K562 (cell line): ENCODE measurements at regions not wholly inside any gene's neighbourhood (a gene's known extent, or its start where the extent isn't known, plus 50 kb on each side); places are given as distances from the start of the nearest gene placed in this dataset.

Experiments used
- AFF4 ChIP-seq: sonication (generic); formaldehyde crosslinking; IDR thresholded peaks from 2 replicates; pipeline ENCODE4 v1.8.0; 2023; ENCODE audit warnings: mild to moderate bottlenecking, missing genetic modification reagents
- CBX8 ChIP-seq: fragments of 200-600 bp; sonication (generic); IDR thresholded peaks from 2 replicates; pipeline ENCODE4 v1.6.1; 2012; ENCODE audit warnings: borderline replicate concordance, mixed run types, low read depth, mild to moderate bottlenecking, moderate library complexity, mixed read lengths, low read length, control low read depth, inconsistent platforms; ENCODE audit not compliant: poor library complexity, severe bottlenecking; ENCODE audit errors: extremely low read depth
- CC2D1A ChIP-seq: fragments of 450-650 bp; IDR thresholded peaks from 2 replicates; pipeline ENCODE4 v1.6.1; 2017; ENCODE audit warnings: mild to moderate bottlenecking
- CREM ChIP-seq: IDR thresholded peaks from 2 replicates; pipeline ENCODE4 v1.6.1; 2014; ENCODE audit warnings: antibody characterized with exemption, low read depth
- CTCF ChIP-seq, 3 experiments: IDR thresholded peaks in 2 of 3; conservative IDR thresholded peaks in 1 of 3; 2 replicates each; pipeline ENCODE4 v1.5.1; 2011 to 2012; ENCODE audit warnings: low read length in 3 of 3, mild to moderate bottlenecking in 3 of 3, control low read depth in 2 of 3, improper control_type of control experiment in 1 of 3, inconsistent platforms in 1 of 3, low read depth in 1 of 3, mixed read lengths in 1 of 3, moderate library complexity in 1 of 3; ENCODE audit not compliant: insufficient read depth in 2 of 3
- E2F4 ChIP-seq: sonication (generic); formaldehyde crosslinking; IDR thresholded peaks from 2 replicates; pipeline ENCODE4 v1.8.0; 2022; ENCODE audit warnings: mild to moderate bottlenecking, low read depth, missing genetic modification reagents
- FOXA3 ChIP-seq, 2 experiments: fragments of 450-650 bp in 1 of 2; sonication (generic) in 1 of 2; formaldehyde crosslinking; IDR thresholded peaks in 1 of 2; conservative IDR thresholded peaks in 1 of 2; 2 replicates each; pipeline versions ENCODE4 v1.4.0 to v1.8.0; 2020 to 2022; ENCODE audit warnings: mild to moderate bottlenecking in 2 of 2, missing genetic modification reagents in 1 of 2
- HDAC8 ChIP-seq: fragments of 450-650 bp; IDR thresholded peaks from 2 replicates; pipeline ENCODE4 v1.6.1; 2016; ENCODE audit warnings: mild to moderate bottlenecking, missing genetic modification characterization, moderate library complexity, missing compliant biosample characterization
- JUND ChIP-seq, 2 experiments: IDR thresholded peaks; 2 replicates in 1 of 2; 3 replicates in 1 of 2; pipeline ENCODE4 v1.6.1; 2011; ENCODE audit warnings: borderline replicate concordance in 2 of 2, low read depth in 2 of 2, low read length in 2 of 2, improper control_type of control experiment in 1 of 2, missing biosample characterization in 1 of 2, missing genetic modification characterization in 1 of 2, missing genetic modification reagents in 1 of 2
- KLF16 ChIP-seq: IDR thresholded peaks from 2 replicates; pipeline ENCODE4 v1.6.1; 2016; ENCODE audit warnings: antibody characterized with exemption
- PHF21A ChIP-seq: fragments of 450-650 bp; IDR thresholded peaks from 2 replicates; pipeline ENCODE4 v1.6.1; 2017; ENCODE audit warnings: low read depth, borderline replicate concordance
- RB1 ChIP-seq: fragments of 450-650 bp; IDR thresholded peaks from 2 replicates; pipeline ENCODE4 v1.6.1; 2017; ENCODE audit warnings: low read depth, mild to moderate bottlenecking
- RNF219 ChIP-seq: fragments of 250-450 bp; sonication (Bioruptor Pico); IDR thresholded peaks from 2 replicates; pipeline ENCODE4 v1.5.0; 2022; ENCODE audit warnings: mild to moderate bottlenecking
- SLC30A9 ChIP-seq: fragments of 250-450 bp; sonication (Bioruptor Pico); IDR thresholded peaks from 2 replicates; pipeline ENCODE4 v1.8.0; 2022; ENCODE audit warnings: mild to moderate bottlenecking, moderate library complexity
- USF2 ChIP-seq: sonication (generic); formaldehyde crosslinking; IDR thresholded peaks from 2 replicates; pipeline ENCODE4 v1.5.0; 2020; ENCODE audit warnings: missing genetic modification reagents
- ZNF644 ChIP-seq: fragments of 200-800 bp; sonication (Bioruptor generic); IDR thresholded peaks from 2 replicates; pipeline ENCODE4 v1.6.1; 2016; ENCODE audit warnings: low read depth, missing genetic modification characterization, missing compliant biosample characterization

GRCh38 chr1:36650200-36651065 is 167.7 kb upstream of the CSF3R start (continued):
- TF ChIP-seq CTCF (IDR thresholded peaks at IDR 0.05 in 2 of 3, conservative IDR thresholded peaks at IDR 0.05 in 1 of 3; ENCODE audit: insufficient read depth in 2 of 3, low read depth in 1 of 3, low read length in 3 of 3) (peak; percentile 82 to 96 (median 93)), CC2D1A (no peak), AFF4 (CRISPR knock-in tag) (no peak), FOXA3 (CRISPR knock-in tag; conservative IDR thresholded peaks at IDR 0.05 in 1 of 2, IDR thresholded peaks at IDR 0.05 in 1 of 2) (no peak), JUND (IDR thresholded peaks at IDR 0.05; ENCODE audit: borderline replicate concordance, low read depth, low read length) (no peak), JUND (tag; IDR thresholded peaks at IDR 0.05; ENCODE audit: borderline replicate concordance, low read depth, low read length) (no peak), RB1 (peak; percentile 55; the same call in 1 of the 2 replicates), PHF21A (no peak), RNF219 (CRISPR knock-in tag) (no peak), SLC30A9 (CRISPR knock-in tag) (no peak), CREM (0 out of 2 replicates have a peak, but pooled peaks have one; percentile 37), CBX8 (no peak), KLF16 (peak; percentile 70), HDAC8 (tag) (no peak), USF2 (CRISPR knock-in tag) (peak; percentile 81), E2F4 (CRISPR knock-in tag) (no peak), ZNF644 (no peak)
